HG03135 (cell line): ENCODE measurements at regions not wholly inside any gene's neighbourhood (a gene's known extent, or its start where the extent isn't known, plus 50 kb on each side); places are given as distances from the start of the nearest gene placed in this dataset.
"Not testable (repeated sequence)": the region's sequence is repeated elsewhere in the genome, so short reads cannot be mapped to it uniquely, and the experiment has no call there.

ENCODE experiments used
- ATAC-seq: cut with Tn5 transposase; IDR thresholded peaks from one replicate; pipeline ENCODE4 v1.9.1; 2021; ENCODE audit warnings: mild to moderate bottlenecking, moderate library complexity; ENCODE audit not compliant: unreplicated experiment

DNA sequence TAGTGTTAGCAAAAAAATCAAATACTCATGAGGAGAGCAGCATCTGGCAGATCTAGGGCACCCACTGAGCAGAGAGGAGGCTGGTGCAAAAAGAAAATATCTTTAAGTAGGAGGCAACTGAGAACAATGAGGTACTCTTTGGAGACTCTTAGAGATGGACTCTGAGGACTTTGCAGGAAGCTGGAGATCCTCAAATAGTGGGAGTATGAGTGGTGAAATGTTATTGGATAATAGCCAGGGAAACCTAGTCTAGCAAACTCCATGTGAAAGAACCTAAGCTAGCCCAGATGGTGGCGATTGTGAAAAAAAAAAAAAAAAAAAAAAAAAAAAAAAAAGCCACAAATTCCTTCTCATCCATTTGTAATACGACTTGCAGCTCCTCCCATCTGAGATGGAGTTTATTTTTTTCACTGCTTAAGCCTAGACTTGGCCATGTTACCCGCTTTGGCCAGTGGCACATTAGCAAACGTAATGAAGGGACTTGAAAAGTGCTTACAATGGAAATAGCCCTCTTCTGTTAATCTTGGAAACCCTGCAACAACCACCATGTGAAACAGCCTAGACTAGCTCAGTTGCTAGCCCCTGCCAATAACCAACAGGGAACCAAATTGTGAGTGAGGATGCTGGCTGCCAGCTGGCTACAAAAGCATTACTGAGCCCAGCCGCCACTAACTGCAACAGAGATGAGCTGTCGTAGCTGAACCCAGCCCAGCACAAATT lies 476.2 kb downstream of the KLF12 start:
- ATAC-seq: no peak

DNA sequence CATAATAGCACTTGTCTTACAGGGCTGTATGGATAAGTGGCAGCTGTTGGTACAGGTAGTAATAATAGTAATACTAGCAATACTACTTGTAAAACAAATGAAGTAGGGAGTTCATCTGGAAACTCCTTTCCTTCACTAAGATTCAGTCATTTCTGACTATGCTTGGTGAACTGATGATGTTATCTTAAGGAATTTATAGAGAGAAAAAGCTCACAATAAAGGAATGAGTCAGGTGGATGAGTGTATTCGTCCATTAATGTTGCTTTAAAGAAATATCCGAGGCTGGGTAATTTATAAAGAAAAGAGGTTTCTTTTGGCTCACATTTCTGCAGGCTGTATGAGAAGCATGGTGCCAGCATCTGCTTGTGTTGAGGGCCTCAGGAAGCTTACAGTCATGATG lies 477.3 kb downstream of the KLF12 start:
- ATAC-seq: no peak

DNA sequence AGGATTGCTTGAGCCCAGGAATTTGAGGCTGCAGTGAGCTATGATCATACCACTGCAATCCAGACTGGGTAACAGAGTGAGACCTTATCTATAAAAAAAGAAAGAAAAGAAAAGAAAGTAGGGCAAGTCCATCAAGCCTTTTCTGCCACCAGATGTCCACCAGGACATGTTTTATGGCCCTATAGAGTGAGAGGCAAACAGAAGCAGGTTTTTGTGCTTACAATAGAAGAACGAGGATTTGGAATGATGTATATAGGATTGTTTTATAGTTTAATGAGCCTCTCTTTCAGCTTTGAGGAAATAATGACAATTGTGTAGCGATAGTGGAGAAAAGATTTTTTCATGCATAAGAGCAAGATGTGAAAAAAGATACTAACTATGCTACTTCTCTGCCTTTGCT lies 480.5 kb downstream of the KLF12 start:
- ATAC-seq: no peak

DNA sequence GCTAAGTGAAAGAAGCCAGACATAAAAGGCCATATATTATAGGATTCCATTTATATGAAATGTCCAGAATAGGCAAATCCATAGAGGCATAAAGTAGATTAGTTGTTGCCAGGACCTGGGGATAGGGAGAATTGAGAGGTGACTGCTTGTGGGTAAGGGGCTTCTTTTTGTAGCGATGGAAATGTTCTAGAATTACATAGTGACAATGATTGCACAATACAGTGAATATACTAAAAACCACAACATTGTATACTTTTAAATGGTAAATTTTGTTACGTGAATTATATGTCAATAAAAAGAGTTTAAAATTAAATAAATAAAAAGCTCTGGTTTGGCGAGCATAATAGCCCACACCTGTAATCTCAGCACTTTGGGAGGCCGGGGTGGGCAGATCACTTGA lies 486.8 kb downstream of the KLF12 start:
- no peak for ATAC-seq

DNA sequence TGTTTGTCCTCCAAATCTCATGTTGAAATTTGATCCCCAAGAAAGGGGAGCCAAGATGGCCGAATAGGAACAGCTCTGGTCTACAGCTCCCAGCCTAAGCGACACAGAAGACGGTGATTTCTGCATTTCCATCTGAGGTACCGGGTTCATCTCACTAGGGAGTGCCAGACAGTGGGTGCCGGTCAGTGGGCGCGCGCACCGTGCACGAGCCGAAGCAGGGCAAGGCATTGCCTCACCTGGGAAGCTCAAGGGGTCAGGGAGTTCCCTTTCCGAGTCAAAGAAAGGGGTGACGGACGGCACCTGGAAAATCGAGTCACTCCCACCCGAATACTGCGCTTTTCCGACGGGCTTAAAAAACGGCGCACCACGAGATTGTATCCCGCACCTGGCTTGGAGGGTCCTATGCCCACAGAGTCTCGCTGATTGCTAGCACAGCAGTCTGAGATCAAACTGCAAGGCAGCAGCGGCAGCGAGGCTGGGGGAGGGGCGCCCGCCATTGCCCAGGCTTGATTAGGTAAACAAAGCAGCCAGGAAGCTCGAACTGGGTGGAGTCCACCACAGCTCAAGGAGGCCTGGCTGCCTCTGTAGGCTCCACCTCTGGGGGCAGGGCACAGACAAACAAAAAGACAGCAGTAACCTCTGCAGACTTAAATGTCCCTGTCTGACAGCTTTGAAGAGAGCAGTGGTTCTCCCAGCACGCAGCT lies 493.6 kb downstream of the KLF12 start:
- ATAC-seq: not testable (repeated sequence)

DNA sequence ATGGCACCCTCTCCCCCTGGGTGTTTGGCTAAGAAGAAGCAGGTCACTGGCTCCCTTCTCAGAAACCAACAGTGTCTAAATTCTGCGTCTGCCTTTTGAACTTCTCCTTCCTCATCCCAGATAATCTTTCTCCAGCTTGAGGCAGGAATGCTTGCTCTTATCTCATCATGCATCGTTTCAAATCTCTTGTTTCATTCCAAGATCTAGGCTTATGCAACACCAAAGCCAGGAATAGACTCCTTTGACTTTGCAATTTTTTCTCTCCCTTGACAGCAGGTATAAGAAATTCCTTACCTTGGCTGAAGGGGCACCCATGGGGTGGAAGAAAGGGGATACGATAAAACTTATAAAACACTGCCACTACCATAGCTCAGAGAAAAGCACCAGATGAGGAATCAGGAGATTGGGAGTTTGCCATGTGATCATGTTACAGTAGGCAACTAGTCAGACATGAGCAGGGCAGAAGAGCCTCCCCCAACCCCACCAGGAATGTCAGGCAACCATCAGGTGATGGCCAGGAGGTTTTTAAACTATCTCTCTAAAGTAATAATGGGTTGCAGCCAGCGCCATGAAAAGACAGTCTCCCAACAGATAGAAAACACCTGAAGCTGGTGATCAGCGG lies 498.9 kb downstream of the KLF12 start:
- ATAC-seq: no peak

DNA sequence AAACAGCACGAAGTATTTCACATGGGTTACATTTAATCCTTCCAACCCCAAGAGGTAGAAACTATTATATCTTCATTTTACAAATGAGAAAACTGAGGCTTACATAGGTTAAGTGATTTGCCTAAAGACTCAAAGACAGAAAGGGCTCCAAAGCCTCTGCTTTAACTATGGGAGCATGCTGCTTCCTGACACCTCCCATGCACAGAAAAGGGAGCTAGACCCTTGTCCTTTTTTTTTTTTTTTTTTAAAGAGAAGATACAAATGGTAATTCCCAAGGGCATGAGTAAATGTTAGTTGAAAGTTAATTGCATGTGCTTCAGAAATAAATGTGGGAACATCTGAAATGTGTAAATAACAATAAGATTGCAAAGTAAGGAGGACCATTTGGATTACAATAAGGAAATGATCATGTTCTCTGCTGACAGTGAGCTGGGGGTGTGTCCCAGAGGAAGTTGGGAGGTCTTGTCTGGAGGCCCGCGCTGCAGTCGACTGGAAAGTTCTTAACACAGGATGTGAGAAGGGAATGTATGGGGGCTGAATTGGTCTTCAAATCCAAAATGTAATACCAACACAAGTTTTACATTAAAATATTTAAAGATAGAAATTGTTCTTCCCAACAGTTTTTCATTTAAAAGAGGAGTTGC lies 500.3 kb downstream of the KLF12 start:
- no peak for ATAC-seq

DNA sequence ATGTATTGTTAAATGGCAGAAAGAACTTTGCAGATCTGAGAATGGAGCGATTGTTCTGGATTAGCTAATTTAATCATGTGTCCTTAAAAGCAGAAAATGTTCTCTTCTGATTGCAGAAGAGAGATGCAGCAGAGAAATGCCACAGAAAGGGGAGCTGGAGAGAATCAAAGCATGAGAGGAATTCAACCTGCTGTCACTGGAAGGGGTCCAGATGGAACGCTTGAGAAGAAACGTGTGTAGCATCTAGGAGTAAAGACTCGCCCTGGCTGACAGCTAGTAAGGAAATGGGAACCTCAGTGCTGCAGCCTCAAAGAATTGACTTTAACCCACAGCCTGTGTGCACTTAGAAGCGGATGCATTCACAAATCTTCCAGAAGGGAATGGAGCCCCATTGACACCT lies 502.8 kb downstream of the KLF12 start:
- ATAC-seq: no peak

DNA sequence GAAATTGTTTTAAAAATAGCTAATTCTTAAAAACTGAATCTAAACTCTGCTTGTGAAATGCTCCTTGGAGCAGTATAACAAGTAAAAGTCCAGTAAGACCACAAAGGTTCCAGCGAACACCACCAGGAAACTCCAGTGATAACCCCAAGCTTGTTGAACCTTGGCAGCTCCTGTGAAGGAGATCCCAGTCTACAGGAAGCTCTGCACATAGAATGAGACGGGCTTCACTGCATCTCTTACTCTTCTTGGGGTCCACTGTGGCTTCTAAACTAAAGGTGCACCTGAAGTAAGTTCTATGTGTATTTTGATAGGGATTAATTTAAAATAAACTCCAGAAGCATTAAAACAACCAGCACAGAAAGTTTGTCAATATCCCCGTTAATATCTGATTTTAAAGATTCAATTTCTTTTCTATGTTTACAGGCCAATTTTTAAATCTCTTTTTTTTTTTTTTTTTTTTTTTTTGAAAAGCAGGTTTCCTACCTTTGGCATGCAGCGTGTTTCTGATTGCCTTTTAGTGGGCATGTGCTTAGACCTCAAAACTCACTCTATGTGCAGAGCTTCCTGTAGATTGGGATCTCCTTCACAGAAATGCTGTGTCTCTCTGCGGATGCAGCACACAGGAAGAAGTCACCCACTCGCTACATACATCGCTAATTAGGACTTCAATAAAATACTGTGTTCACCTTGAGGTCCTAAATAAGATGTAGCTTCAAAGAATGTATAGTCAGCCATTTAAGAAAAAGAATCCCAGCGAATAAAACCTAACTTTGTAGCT lies 508.5 kb downstream of the KLF12 start:
- ATAC-seq: no peak

DNA sequence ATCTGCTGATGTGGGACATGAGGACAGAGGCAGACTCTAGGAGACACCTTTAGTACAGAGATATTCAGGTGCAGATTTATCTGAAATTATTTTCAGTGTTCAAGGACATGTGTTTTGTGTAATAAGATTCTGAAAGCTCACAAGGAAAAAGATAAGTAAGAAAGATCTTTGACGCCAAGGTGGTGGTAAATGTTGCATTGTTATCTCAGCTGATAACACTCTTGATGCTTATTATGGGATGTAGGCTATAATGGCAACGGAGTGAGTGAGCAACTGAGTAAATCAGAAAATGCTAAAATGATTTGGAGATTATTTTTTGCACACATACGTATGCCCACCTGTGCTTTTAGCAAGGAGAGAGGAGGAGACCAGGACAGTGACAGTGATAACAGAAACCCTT lies 510.9 kb downstream of the KLF12 start:
- ATAC-seq: no peak

DNA sequence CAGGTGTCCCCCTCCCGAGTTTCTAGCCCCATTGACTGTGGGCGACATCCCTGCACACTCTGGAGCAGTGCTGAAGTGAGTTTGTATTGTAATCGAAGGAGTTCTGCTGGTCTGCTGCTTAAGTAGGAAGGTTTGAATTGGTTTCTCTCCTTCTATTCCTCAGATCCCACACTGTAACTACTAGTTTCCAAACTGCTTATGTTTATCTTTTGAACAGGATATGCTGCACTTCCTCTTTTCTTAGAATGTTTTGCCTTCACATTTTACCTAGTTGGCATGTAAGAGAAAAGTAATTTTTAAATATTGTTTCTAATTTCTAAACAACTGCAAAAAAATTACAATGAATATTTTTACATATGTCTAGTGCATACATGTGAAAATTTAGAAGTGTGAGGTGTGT lies 511.8 kb downstream of the KLF12 start:
- no peak for ATAC-seq

DNA sequence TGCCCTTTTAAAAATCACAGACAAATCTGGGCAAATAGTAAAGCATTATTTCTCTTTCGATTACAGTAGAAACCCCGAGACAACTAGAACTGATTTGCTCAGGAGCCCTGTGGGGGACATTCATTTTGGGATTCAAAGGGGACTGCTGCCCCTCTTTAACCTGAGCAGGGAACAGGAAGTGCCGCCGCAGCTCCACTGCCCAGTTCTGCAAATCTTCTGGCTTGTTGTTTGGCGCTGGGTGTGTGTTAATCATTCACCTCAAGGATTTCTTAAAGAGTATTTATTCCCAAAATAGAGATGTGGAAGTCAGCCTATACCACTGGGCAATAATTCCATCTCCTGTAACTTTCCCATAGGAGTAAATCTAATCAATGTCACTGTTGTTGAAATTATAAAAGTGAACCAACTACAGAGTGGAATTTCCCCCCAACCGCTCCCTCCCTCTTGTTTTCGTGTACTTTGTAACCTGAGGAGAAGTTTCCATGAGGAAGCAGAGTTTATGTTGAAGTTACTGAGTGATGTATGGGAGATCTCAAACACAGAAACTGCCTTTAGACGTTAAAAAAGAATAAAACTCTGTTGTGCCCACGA lies 515.8 kb downstream of the KLF12 start:
- ATAC-seq: no peak

DNA sequence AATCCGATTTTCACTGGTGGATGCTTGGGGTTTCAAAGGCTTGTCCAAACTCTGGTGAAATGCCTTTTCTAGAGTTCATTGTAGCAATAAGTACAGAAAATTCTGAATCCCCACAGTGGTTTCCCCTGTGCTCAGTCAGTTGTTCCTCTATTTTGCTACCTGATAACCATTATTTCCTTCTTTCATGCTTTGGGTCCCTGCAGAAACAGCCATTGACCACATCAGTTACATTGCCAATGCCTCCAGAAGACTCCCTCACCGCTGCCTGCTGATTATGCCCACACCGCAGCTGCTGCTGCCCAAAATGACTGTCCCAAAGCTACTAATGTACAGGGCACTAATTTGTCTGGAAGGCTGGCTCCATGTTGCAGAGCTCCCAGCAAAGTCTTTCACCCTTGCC lies 517.3 kb downstream of the KLF12 start:
- ATAC-seq: no peak

DNA sequence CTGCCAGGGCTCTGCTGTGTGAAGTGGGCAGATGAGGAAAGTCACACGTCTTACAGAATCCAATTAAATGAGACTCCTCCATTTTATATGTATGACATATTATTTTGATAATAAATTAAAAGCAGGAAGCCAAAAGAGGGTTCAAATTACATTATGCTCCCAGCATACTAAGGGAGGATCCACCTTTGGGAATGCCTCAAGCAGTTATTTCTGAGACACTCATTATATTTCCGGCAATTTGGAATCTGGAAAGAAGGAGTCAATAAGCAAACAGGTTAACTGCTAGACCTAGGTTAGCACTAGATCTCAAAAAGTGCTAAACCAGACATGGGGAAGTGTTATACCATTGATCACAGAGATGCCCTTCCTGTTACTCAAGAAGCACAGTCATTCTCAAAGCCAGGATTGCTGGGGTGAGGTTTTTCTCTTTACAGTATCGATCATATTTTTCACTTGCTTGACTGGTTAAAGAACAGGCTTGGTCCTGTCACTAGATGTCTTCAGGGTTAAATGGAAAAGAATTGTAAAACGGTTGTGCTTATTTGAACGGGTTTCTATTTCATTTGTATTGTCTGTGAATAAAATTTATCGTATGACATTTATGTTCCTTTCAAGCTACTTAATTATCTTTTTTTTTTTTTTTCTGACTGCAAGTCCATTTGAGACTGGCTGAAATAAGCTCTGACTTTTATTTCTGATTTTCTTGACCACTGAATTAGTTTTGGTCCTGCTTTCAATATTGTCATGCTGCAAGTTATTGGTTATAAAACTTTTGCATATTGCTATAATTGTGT lies 523.2 kb downstream of the KLF12 start:
- no peak for ATAC-seq

DNA sequence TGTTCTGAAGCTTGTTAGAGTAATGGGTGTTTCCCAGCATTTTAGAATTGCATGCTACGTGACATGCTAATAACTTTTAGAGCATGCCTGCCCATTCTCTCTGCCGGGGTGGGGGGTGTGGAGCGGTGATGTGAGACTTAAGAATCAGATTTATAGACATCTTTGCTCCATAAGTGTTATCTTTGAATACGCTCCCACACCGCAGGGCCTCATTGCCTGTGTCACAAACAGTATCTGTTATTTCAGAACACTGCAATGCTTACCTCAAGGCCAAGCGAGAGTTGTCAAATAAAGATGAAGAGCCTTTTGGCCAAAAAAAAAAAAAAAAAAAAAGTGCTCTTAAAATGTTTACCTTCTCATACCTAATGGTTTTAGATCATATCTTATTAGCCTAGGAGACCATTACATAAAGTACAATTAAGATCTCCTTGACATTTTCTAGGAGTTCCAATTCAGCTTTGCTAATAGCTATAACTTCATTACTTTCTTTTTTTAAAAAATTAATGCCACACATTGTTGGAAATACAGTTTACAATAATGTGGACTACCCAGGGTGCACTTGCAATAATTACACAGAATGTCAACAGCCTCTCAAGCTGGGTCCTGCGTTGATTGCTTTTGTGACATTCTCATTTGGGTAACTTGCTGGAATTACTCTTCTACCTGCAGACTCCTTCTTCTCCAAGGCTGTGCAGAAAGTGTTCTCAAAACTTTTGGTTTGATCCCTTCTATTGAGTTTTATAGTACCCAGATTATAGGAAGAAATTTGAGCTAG lies 525.3 kb downstream of the KLF12 start:
- no peak for ATAC-seq

DNA sequence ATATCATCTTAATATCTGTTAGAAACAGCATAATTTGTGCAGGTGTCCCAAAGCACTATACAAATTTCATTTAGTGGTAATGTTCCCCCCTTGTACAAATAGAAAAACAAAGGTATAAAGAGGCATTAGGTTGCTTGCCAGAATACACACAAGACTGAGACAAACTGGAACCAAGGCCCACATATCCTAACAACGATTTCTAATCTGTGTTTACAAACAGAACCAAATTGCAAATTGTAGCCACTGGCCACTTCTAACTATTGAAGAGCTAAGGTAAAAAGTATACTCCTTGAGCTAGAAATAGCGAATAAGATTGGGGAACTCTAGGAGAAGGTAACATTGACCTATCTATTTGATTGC lies 526.1 kb downstream of the KLF12 start:
- ATAC-seq: no peak

DNA sequence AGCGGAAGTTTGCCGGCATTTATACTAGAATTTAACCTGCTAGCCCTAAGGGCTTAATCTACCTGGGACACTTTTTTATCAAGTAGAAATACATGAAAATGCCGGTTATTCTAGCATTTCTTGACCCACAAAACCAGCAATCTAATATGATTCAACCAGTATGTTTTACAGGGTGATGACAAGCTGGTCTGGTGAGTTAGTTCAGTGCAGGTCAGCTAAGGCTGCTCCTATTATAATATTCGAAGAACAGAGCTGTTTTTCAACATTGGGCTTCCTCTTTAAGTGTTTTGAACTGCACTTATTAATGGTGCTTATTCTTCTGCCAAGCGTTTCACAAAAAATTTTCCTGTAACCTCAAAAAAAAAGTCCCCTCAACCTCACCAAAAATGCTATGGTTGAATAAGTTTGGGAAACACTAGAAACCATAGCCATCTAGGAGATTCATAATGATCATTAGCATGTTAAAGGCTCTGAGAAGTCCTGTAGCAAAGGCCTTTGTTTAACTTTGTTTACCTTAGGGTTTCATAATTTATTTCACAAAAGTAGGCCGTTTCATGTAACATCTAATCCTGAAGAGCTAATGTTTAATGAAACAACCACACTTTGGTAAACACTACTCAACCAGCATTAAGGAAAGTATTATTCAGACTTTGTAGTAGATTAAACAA lies 526.6 kb downstream of the KLF12 start:
- ATAC-seq: no peak

DNA sequence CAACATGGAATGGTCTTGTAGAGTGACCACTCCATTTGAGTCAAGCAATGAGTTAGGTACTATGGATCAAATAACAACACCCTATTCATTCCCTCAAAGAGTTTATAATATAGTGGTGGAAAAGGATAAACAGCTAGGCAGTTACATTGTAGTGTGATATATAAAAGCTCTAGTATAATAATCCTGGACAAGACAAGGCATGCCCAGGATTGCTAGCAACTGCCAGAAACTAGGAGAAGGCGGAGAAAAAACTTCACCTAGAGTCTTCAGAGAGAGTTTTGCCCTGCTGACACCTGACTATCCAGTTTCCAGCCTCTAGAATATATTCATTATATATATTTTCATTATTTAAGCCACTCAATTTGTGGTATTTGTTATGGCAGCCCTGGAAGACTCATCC lies 530.6 kb downstream of the KLF12 start:
- ATAC-seq: no peak

DNA sequence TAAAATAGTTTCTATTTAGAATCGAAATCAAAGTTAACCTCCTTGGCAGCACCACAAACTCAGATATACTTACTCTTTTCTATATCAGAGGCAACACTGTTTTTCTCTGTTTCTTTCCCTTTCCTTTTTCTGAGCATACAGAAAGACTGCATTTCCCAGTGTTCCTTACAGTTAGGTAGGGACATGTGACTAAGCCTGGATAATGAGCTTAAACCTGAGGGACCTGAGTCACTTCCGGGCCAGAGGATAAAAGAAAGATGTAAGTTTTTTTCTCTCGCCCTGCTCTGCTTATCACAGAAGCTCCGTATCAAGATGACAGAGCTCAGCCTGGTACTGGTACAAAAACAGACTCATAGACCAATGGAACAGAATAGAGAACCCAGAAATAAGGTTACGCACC lies 531.9 kb downstream of the KLF12 start:
- ATAC-seq: no peak
